Ecto neural progenitor cell (in vitro differentiated cells): ENCODE measurements at regions not wholly inside any gene's neighbourhood (a gene's known extent, or its start where the extent isn't known, plus 50 kb on each side); places are given as distances from the start of the nearest gene placed in this dataset.
"Not testable (repeated sequence)": the region's sequence is repeated elsewhere in the genome, so short reads cannot be mapped to it uniquely, and the experiment has no call there.

Experiments
- DNase-seq: peaks from one replicate; pipeline ENCODE4 v3.0.0-alpha.2; 2018; ENCODE audit warnings: low spot score

GRCh38 chr16:88186889-88187870 is 195.6 kb upstream of the ZNF469 start:
- DNase-seq, result peak; percentile 6

DNA sequence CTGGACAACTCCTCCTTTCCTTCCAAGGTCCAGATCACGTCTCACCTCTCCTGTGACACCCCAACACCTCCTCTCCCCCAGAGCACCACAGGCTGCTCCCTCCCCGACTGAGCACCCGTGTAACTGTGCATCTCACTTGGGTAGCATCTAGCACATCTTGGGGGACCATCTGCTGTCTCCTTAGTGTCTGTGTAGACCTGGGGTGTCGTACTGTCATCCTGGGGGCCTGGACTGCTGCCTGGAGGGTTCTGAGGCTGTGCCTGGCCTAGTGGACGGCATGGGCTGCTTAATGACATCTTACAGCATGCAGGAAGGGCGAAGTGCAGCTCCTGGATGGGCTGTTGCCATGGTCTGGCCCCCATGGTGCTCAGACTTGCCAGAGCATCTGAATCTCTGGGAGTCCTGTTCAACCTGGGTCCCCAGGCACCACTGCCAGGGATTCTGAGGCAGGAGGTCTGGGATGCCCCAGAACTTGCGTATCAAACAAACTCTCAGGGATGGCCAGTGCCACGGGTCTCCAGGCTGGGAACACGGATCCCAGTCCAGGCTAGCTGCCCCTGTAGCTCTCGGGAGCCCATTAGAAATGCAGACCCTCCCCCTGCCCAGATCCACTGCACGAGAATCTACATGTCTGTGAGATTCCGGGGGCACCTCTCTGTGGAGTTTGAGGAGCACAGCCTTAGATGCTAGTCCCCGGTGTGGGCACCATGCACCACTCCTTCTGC is 194.4 kb upstream of the ZNF469 start:
- DNase-seq, result peak; percentile 26

DNA sequence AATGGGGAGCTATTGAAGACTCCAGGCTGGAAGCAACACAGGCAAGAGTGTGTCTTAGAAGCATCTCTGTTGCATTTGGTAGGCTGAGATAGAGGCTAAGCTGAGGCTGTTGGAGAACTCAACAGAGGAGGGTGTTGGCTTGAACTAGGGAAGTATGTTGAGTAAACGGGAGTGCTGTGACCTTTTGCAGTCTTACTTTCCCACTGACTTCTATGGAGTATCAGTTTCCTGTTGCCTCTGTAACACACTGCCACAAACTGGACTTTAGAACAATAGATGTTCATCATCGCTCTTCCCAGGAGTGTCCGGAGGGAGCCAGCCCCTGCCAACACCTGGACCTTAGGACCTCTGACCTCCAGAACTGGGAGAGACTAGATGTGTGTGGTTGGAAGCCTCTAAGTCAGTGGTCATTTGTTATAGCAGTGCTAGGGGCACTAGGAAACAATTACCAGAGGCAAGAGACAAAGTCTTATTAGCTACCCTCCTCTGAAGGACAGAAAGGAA is 192.1 kb upstream of the ZNF469 start:
- not testable (repeated sequence) for DNase-seq

DNA sequence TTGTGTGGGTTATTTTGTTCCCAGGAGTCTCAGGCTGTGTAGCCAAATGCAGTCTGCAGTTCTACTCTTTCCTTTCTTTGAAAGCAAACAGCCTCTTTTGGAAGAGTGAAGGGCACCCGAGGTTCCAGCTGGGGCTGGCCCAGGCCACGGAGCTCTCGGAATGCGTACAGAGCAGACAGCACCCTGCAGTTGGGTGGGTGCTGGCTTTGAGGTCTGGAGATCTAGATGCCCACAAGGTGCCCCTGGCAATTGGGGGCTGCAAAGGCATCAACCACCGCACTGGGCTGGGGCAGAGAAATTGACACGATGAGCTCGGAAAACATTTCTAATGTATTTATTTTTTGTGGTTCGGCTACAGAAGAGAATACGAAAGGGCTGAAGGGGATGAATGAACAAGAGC is 191.6 kb upstream of the ZNF469 start:
- peak; percentile 29 for DNase-seq

GRCh38 chr16:88192601-88193000 is 190.2 kb upstream of the ZNF469 start:
- no peak for DNase-seq

DNA sequence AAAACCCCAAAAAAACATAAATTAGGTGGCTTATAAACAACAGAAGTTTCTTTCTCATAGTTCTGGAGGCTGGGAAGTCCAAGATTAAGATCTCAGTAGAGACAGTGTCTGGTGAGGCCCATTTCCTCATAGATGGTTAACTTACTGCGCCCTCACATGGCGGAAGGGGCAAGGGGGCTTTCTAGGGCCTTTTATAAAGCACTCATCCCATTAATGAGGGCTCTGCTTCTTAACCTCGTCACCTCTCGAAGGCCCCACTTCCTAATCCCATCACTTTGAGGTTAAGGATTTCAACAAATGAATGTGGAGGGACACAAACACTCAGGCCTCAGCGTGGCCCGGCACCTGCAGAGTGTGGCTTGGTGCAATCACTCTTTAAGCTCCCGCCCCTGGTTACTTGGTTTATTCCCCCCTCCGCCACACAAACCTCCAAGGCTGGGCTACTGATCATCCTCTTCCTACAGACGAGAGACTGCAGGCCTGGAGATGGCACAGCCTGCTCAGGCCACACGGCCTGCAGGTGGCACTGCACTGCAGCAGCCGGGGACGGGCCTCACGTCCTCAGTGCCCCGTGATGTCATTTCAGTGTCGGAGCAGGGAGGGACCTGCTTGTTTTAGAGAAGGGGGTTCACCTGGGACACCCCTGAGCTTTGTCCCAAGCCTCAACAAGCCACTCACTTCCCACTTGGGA is 188.9 kb upstream of the ZNF469 start:
- DNase-seq, result peak; percentile 76

GRCh38 chr16:88194397-88195268 is 188.1 kb upstream of the ZNF469 start:
- peak; percentile 53 for DNase-seq

GRCh38 chr16:88195269-88195705 is 187.5 kb upstream of the ZNF469 start:
- DNase-seq, result no peak

DNA sequence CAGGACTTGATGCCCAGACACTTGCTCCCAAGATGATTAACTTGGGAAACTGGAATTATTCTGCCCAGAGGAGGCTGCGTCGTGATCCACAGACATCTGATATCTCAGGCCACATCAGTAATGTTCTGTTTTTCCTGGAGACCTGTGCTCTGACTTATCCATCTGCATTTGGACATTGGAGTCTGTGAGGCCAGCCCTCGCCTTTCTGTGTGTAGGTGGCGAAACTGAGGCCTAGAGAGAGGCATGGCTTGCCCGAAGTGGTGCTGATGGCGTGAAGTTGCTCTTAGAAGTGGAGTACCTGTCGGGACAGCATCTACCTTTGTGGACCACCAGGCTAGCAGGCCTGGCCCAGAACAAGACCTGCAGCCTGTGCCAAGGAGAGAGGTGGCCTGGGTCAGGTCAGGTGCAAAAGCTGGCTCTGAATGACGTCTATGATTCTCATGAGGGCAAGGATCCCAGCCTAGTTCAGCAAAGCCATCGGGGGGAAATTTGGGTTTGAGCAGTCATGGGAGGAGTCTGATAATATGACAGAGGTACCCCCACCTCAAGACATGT is 186.8 kb upstream of the ZNF469 start:
- no peak for DNase-seq

- no peak for DNase-seq
Measured at GRCh38 chr16:88196471-88197400, 186.0 kb upstream of the ZNF469 start.

GRCh38 chr16:88197481-88198456 is 185.0 kb upstream of the ZNF469 start:
- DNase-seq, result no peak

GRCh38 chr16:88198457-88199295 is 184.1 kb upstream of the ZNF469 start:
- not testable (repeated sequence) for DNase-seq

- DNase-seq, result not testable (repeated sequence)
Measured at GRCh38 chr16:88199296-88200153, 183.2 kb upstream of the ZNF469 start.

- not testable (repeated sequence) for DNase-seq
Measured at GRCh38 chr16:88200154-88200895, 182.4 kb upstream of the ZNF469 start.

DNA sequence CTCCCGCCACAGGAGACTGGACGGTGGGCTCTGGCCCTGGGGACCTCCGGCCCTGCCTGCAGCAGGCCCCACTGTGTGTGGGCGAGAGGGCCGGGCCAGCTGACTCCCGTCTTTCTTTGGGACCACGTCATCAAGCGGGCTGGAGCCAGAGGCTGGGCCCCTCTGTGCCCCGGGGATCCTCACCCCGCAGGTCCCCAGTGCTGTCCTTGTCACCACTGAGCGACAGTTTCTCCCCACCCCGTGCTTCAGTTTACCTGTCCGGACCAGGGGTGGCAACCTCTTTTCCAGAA is 181.9 kb upstream of the ZNF469 start:
- peak; percentile 46 for DNase-seq

GRCh38 chr16:88201611-88202010 is 181.1 kb upstream of the ZNF469 start:
- DNase-seq, result peak; percentile 24
